Transverse colon (tissue), 4 donors: ENCODE measurements at regions not wholly inside any gene's neighbourhood (a gene's known extent, or its start where the extent isn't known, plus 50 kb on each side); places are given as distances from the start of the nearest gene placed in this dataset.

ENCODE experiments used
- DNase-seq: peaks from one replicate; pipeline ENCODE4 v3.0.0-alpha.2; 2019
- H3K27ac ChIP-seq, 4 donors: fragments of 200-600 bp; sonication (generic); 2 replicates each; pipeline ENCODE4 v1.5.1; 2016 to 2018; ENCODE audit warnings: inconsistent platforms in 4 of 4
- H3K27me3 ChIP-seq: fragments of 200-600 bp; sonication (generic); 2 replicates; pipeline ENCODE4 v1.5.1; 2017; ENCODE audit warnings: inconsistent platforms
- H3K36me3 ChIP-seq, 4 donors: fragments of 200-600 bp; sonication (generic); 2 replicates each; pipeline ENCODE4 v1.5.1; 2017 to 2019; ENCODE audit warnings: inconsistent platforms in 4 of 4
- H3K4me1 ChIP-seq, 4 donors: fragments of 200-600 bp; sonication (generic); 2 replicates each; pipeline ENCODE4 v1.5.1; 2017 to 2020; ENCODE audit warnings: inconsistent platforms in 4 of 4
- H3K4me3 ChIP-seq, 4 donors: fragments of 200-600 bp; sonication (generic); 1 replicate in 1 of 4; 2 replicates in 3 of 4; pipeline versions ENCODE4 v1.5.1 to v1.6.1; 2017 to 2019; ENCODE audit warnings: inconsistent platforms in 4 of 4
- H3K9me3 ChIP-seq, 2 donors: fragments of 200-600 bp; sonication (generic); 2 replicates each; pipeline ENCODE4 v1.5.1; 2017 to 2019; ENCODE audit warnings: inconsistent platforms in 2 of 2
- CTCF ChIP-seq, 5 experiments: fragments of 200-600 bp in 3 of 5; fragments of 450-650 bp in 2 of 5; sonication (generic) in 3 of 5; IDR thresholded peaks; 1 replicate in 2 of 5; 2 replicates in 3 of 5; pipeline ENCODE4 v1.5.1; 2016 to 2017; ENCODE audit warnings: antibody characterized with exemption in 5 of 5, inconsistent platforms in 3 of 5, mild to moderate bottlenecking in 2 of 5, moderate library complexity in 1 of 5
- EP300 ChIP-seq: sonication (generic); formaldehyde crosslinking; IDR thresholded peaks from one replicate; pipeline ENCODE4 v1.6.1; 2017; ENCODE audit warnings: antibody characterized with exemption, low read depth
- POLR2A ChIP-seq: fragments of 450-650 bp; IDR thresholded peaks from one replicate; pipeline ENCODE4 v1.6.1; 2016; ENCODE audit warnings: antibody characterized with exemption, mild to moderate bottlenecking, moderate library complexity
- POLR2AphosphoS5 ChIP-seq, 3 donors: sonication (generic); formaldehyde crosslinking; IDR thresholded peaks; one replicate each; pipeline ENCODE4 v1.6.1; 2016; ENCODE audit warnings: antibody characterized with exemption in 3 of 3
- WGBS, 2 donors: methylation state at CpG; one replicate each; pipeline ENCODE4 v1.1.5; 2018; ENCODE audit warnings: low coverage in 1 of 2; 5-methylcytosine and 5-hydroxymethylcytosine counted together
- in situ Hi-C, 4 donors: fragments of 200-750 bp; cut with MboI; loops; one replicate each; pipeline versions ENCODE4 v1.15.0 to v1.15.1; 2017; ENCODE audit warnings: low sequenced_read_pairs in 3 of 4, low pct_ligation_motif_present in 1 of 4, low pct_unique_long_range_greater_than_20kb in 1 of 4
- intact Hi-C: fragments of 100-400 bp; cut with DNase I; formaldehyde crosslinking; loops from one replicate; pipeline ENCODE4 v1.15.1; 2023; ENCODE audit warnings: low total_unique reads

- no peak overlapping the region for H3K4me3 ChIP-seq
- DNase-seq, result no peak
- TF ChIP-seq EP300, result no peak
- no peak for TF ChIP-seq POLR2AphosphoS5 (IDR thresholded peaks at IDR 0.05)
- no peak for TF ChIP-seq CTCF (IDR thresholded peaks at IDR 0.05)
- H3K27ac ChIP-seq, result no peak overlapping the region
- H3K9me3 ChIP-seq, result no peaks in the 10 kb centered on the region
- no peaks in the 10 kb centered on the region for H3K36me3 ChIP-seq
- no peaks in the 10 kb centered on the region for H3K4me1 ChIP-seq
- intact Hi-C loops (no loop called here), in situ Hi-C loops (no loop called here)
- H3K27me3 ChIP-seq, result no peaks in the 10 kb centered on the region
- WGBS, 2 donors, result 80 to 84% methylated on average over 2 of the region's 2 CpGs
Measured at GRCh38 chr6:97815301-97815812, 532.3 kb upstream of the MMS22L start.

GRCh38 chr6:97816526-97816925 lies 533.5 kb upstream of the MMS22L start:
- no peaks in the 10 kb centered on the region for H3K36me3 ChIP-seq
- TF ChIP-seq EP300 (no peak), POLR2AphosphoS5 (IDR thresholded peaks at IDR 0.05) (no peak), CTCF (IDR thresholded peaks at IDR 0.05) (no peak), POLR2A (no peak)
- no peak for DNase-seq
- no peak overlapping the region for H3K27ac ChIP-seq
- no peaks in the 10 kb centered on the region for H3K4me1 ChIP-seq
- in situ Hi-C loops (no loop called here), intact Hi-C loops (no loop called here)
- no peaks in the 10 kb centered on the region for H3K9me3 ChIP-seq
- H3K4me3 ChIP-seq, result no peak overlapping the region
- no peaks in the 10 kb centered on the region for H3K27me3 ChIP-seq
- 69 to 74% methylated on average over 2 of the region's 2 CpGs for WGBS, 2 donors

GRCh38 chr6:97819710-97820109 lies 536.7 kb upstream of the MMS22L start:
- TF ChIP-seq EP300, result no peak
- no peak for TF ChIP-seq POLR2A
- TF ChIP-seq POLR2AphosphoS5 (IDR thresholded peaks at IDR 0.05), result no peak
- no peak for TF ChIP-seq CTCF (IDR thresholded peaks at IDR 0.05)
- Histone ChIP-seq H3K27ac (no peak overlapping the region), H3K4me3 (no peak overlapping the region), H3K9me3 (no peaks in the 10 kb centered on the region), H3K4me1 (no peaks in the 10 kb centered on the region), H3K27me3 (no peaks in the 10 kb centered on the region), H3K36me3 (no peaks in the 10 kb centered on the region)
- DNase-seq, result no peak
- in situ Hi-C loops (no loop called here), intact Hi-C loops (no loop called here)
- WGBS, 2 donors, result 32 to 44% methylated on average over 3 of the region's 3 CpGs

GRCh38 chr6:97820400-97820799 lies 537.4 kb upstream of the MMS22L start:
- H3K36me3 ChIP-seq, result no peaks in the 10 kb centered on the region
- H3K27ac ChIP-seq, result no peak overlapping the region
- TF ChIP-seq CTCF (IDR thresholded peaks at IDR 0.05) (no peak), EP300 (no peak), POLR2A (no peak), POLR2AphosphoS5 (IDR thresholded peaks at IDR 0.05) (no peak)
- intact Hi-C loops, result no loop called here
- no peaks in the 10 kb centered on the region for H3K27me3 ChIP-seq
- DNase-seq, result no peak
- H3K9me3 ChIP-seq, result no peaks in the 10 kb centered on the region
- WGBS, 2 donors, result 78 to 88% methylated on average over 5 of the region's 5 CpGs
- H3K4me3 ChIP-seq, result no peak overlapping the region
- in situ Hi-C loops, result no loop called here
- H3K4me1 ChIP-seq, result no peaks in the 10 kb centered on the region
